HPDE6-E6E7 (cell line): ENCODE measurements at regions not wholly inside any gene's neighbourhood (a gene's known extent, or its start where the extent isn't known, plus 50 kb on each side); places are given as distances from the start of the nearest gene placed in this dataset.

Experiments used
- DNase-seq: peaks from one replicate; pipeline ENCODE4 v3.0.0; 2011; ENCODE audit warnings: missing footprints; ENCODE audit errors: extremely low spot score

GRCh38 chr17:13228225-13228624, 210.4 kb upstream of the ELAC2 start:
- no peak for DNase-seq

- no peak for DNase-seq
These were observed 205.1 kb upstream of the ELAC2 start for GRCh38 chr17:13222975-13223374.

- DNase-seq, result no peak
These were observed 195.0 kb upstream of the ELAC2 start for GRCh38 chr17:13212860-13213259.

- no peak for DNase-seq
These were observed 191.3 kb upstream of the ELAC2 start for GRCh38 chr17:13209081-13209480.

GRCh38 chr17:13204607-13205237, 186.9 kb upstream of the ELAC2 start:
- no peak for DNase-seq

- DNase-seq, result no peak
These were observed 185.0 kb upstream of the ELAC2 start for GRCh38 chr17:13202835-13203234.

GRCh38 chr17:13200671-13201070, 182.8 kb upstream of the ELAC2 start:
- DNase-seq, result no peak

GRCh38 chr17:13199425-13199824, 181.6 kb upstream of the ELAC2 start:
- no peak for DNase-seq

- no peak for DNase-seq
These were observed 179.8 kb upstream of the ELAC2 start for GRCh38 chr17:13197586-13197985.

GRCh38 chr17:13194887-13195286, 177.1 kb upstream of the ELAC2 start:
- DNase-seq, result no peak

GRCh38 chr17:13182854-13183253, 165.0 kb upstream of the ELAC2 start:
- no peak for DNase-seq

GRCh38 chr17:13182450-13182849, 164.6 kb upstream of the ELAC2 start:
- DNase-seq, result no peak

GRCh38 chr17:13181683-13182082, 163.9 kb upstream of the ELAC2 start:
- DNase-seq, result no peak

- DNase-seq, result no peak
These were observed 158.6 kb upstream of the ELAC2 start for GRCh38 chr17:13176436-13176835.

GRCh38 chr17:13171790-13172189, 154.0 kb upstream of the ELAC2 start:
- no peak for DNase-seq

GRCh38 chr17:13162361-13162760, 144.5 kb upstream of the ELAC2 start:
- DNase-seq, result no peak

- DNase-seq, result no peak
These were observed 143.0 kb upstream of the ELAC2 start for GRCh38 chr17:13160790-13161189.

- DNase-seq, result no peak
These were observed 142.5 kb upstream of the ELAC2 start for GRCh38 chr17:13160296-13160695.

GRCh38 chr17:13158494-13159240, 140.8 kb upstream of the ELAC2 start:
- DNase-seq, result no peak

- no peak for DNase-seq
These were observed 139.8 kb upstream of the ELAC2 start for GRCh38 chr17:13157656-13158055.

- DNase-seq, result no peak
These were observed 137.1 kb upstream of the ELAC2 start for GRCh38 chr17:13154930-13155329.

GRCh38 chr17:13154398-13154797, 136.6 kb upstream of the ELAC2 start:
- DNase-seq, result no peak

GRCh38 chr17:13153036-13153435, 135.2 kb upstream of the ELAC2 start:
- no peak for DNase-seq

- DNase-seq, result no peak
These were observed 134.7 kb upstream of the ELAC2 start for GRCh38 chr17:13152501-13152900.
